Stomach (tissue), 8 donors: ENCODE measurements at regions not wholly inside any gene's neighbourhood (a gene's known extent, or its start where the extent isn't known, plus 50 kb on each side); places are given as distances from the start of the nearest gene placed in this dataset.

ENCODE experiments used
- DNase-seq, 2 donors: peaks; one replicate each; pipeline versions ENCODE4 v3.0.0 to v3.0.0-alpha.2; 2013 to 2019
- H3K27ac ChIP-seq, 5 donors: fragments of 200-600 bp in 4 of 5; sonication (generic) in 4 of 5; one replicate each; pipeline ENCODE4 v1.5.1; 2013 to 2019; ENCODE audit warnings: mild to moderate bottlenecking in 1 of 5, moderate library complexity in 1 of 5
- H3K27me3 ChIP-seq, 3 donors: fragments of 200-600 bp; sonication (generic); one replicate each; pipeline ENCODE4 v1.5.1; 2017 to 2019; ENCODE audit warnings: mixed run types in 1 of 3
- H3K36me3 ChIP-seq, 4 donors: fragments of 200-600 bp; sonication (generic); 1 replicate in 3 of 4; 2 replicates in 1 of 4; pipeline ENCODE4 v1.5.1; 2016 to 2019
- H3K4me1 ChIP-seq, 4 donors: fragments of 200-600 bp; sonication (generic); one replicate each; pipeline ENCODE4 v1.5.1; 2016 to 2019
- H3K4me3 ChIP-seq, 4 donors: fragments of 200-600 bp; sonication (generic) in 3 of 4; one replicate each; pipeline ENCODE4 v1.5.1; 2016 to 2019; ENCODE audit warnings: mild to moderate bottlenecking in 1 of 4
- H3K9me3 ChIP-seq, 4 donors: fragments of 200-600 bp; sonication (generic); one replicate each; pipeline ENCODE4 v1.5.1; 2016 to 2019
- EP300 ChIP-seq: sonication (generic); formaldehyde crosslinking; IDR thresholded peaks from one replicate; pipeline ENCODE4 v1.6.1; 2017; ENCODE audit warnings: antibody characterized with exemption
- POLR2A ChIP-seq, 4 donors: fragments of 450-650 bp; IDR thresholded peaks; one replicate each; pipeline ENCODE4 v1.6.1; 2016; ENCODE audit warnings: antibody characterized with exemption in 4 of 4, control low read depth in 2 of 4, mild to moderate bottlenecking in 1 of 4, moderate library complexity in 1 of 4
- POLR2AphosphoS5 ChIP-seq, 3 donors: sonication (generic); formaldehyde crosslinking; IDR thresholded peaks; one replicate each; pipeline ENCODE4 v1.6.1; 2016; ENCODE audit warnings: antibody characterized with exemption in 3 of 3
- WGBS, 5 donors: extraction: QIAGEN DNeasy Blood & Tissue Kit in 3 of 5; methylation state at CpG; one replicate each; pipeline versions ENCODE4 v1.1.5 to v1.1.7; 2013 to 2018; 5-methylcytosine and 5-hydroxymethylcytosine counted together
- intact Hi-C: fragments of 100-400 bp; cut with DNase I; formaldehyde crosslinking; loops from one replicate; pipeline ENCODE4 v1.15.1; 2023; ENCODE audit warnings: low total_unique reads
- TF ChIP-seq, protein P1 (sequence below), 7 experiments: fragments of 450-650 bp in 4 of 7; fragments of 200-600 bp in 3 of 7; sonication (generic) in 3 of 7; IDR thresholded peaks; one replicate each; pipeline ENCODE4 v1.5.1; 2016 to 2019; ENCODE audit warnings: antibody characterized with exemption in 7 of 7, control low read depth in 2 of 7, mild to moderate bottlenecking in 1 of 7
- donor health status: healthy with polysubstance abuse.
- donor health status: Bipolar disorder and iron deficiency.
- donor health status: healthy.

DNA sequence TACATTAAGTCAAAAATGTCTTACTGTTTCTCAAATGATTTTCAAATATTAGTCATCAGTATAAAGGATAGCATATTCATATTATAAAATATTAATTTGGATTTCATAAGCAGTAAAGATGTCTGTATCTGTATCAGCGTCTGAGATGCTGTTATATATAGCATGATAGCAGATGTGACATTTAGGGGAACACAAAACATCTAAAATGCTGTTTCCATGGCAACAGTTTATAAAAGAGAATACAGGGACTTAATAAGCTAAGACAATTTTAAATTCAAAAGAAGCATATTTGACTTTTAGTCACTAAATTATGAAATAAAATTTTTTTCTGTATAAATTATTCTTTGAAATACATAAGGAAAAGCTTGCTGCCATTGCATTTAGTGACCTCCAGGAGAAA lies 432.2 kb downstream of the PDGFC start:
- no peaks in the 10 kb centered on the region for H3K27me3 ChIP-seq
- whole genome bisulfite sequencing, 5 donors: 81 to 90% (median 86%) methylated on average over 1 of the region's 1 CpG
- intact Hi-C loops: no loop called here
- no peaks in the 10 kb centered on the region for H3K9me3 ChIP-seq
- no peak overlapping the region for H3K27ac ChIP-seq
- TF ChIP-seq EP300 (no peak), POLR2A (IDR thresholded peaks at IDR 0.05) (no peak), POLR2AphosphoS5 (IDR thresholded peaks at IDR 0.05) (no peak)
- TF ChIP-seq, protein P1, sequence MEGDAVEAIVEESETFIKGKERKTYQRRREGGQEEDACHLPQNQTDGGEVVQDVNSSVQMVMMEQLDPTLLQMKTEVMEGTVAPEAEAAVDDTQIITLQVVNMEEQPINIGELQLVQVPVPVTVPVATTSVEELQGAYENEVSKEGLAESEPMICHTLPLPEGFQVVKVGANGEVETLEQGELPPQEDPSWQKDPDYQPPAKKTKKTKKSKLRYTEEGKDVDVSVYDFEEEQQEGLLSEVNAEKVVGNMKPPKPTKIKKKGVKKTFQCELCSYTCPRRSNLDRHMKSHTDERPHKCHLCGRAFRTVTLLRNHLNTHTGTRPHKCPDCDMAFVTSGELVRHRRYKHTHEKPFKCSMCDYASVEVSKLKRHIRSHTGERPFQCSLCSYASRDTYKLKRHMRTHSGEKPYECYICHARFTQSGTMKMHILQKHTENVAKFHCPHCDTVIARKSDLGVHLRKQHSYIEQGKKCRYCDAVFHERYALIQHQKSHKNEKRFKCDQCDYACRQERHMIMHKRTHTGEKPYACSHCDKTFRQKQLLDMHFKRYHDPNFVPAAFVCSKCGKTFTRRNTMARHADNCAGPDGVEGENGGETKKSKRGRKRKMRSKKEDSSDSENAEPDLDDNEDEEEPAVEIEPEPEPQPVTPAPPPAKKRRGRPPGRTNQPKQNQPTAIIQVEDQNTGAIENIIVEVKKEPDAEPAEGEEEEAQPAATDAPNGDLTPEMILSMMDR (IDR thresholded peaks at IDR 0.05): no peak
- H3K36me3 ChIP-seq: no peaks in the 10 kb centered on the region
- no peak overlapping the region for H3K4me3 ChIP-seq
- no peaks in the 10 kb centered on the region for H3K4me1 ChIP-seq
- no peak for DNase-seq

- intact Hi-C loops: no loop called here
- H3K27ac ChIP-seq: no peak overlapping the region
Measured at GRCh38 chr4:156538651-156539257, 432.8 kb downstream of the PDGFC start.

GRCh38 chr4:156538210-156538609 lies 433.4 kb downstream of the PDGFC start:
- Histone ChIP-seq H3K9me3 (peaks cover 0 to 8% (median 0%) of the 10 kb centered on the region in 4 donors), H3K36me3 (no peaks in the 10 kb centered on the region), H3K27me3 (no peaks in the 10 kb centered on the region), H3K4me3 (no peak overlapping the region), H3K27ac (no peak overlapping the region), H3K4me1 (no peaks in the 10 kb centered on the region)
- intact Hi-C loops: no loop called here
- WGBS, 5 donors: 80 to 95% (median 85%) methylated on average over 2 of the region's 2 CpGs
- TF ChIP-seq POLR2A (IDR thresholded peaks at IDR 0.05) (no peak), EP300 (no peak), POLR2AphosphoS5 (IDR thresholded peaks at IDR 0.05) (no peak)
- TF ChIP-seq, protein P1 (IDR thresholded peaks at IDR 0.05): no peak
- DNase-seq: no peak

More at GRCh38 chr4:156538651-156539257, 432.8 kb downstream of the PDGFC start:
- Histone ChIP-seq H3K36me3 (no peaks in the 10 kb centered on the region), H3K9me3 (peaks cover 0 to 3% (median 0%) of the 10 kb centered on the region in 4 donors), H3K4me1 (no peaks in the 10 kb centered on the region), H3K27me3 (no peaks in the 10 kb centered on the region), H3K4me3 (no peak overlapping the region)
- DNase-seq: no peak
- TF ChIP-seq POLR2A (IDR thresholded peaks at IDR 0.05) (no peak), POLR2AphosphoS5 (IDR thresholded peaks at IDR 0.05) (no peak), EP300 (no peak)
- TF ChIP-seq, protein P1 (IDR thresholded peaks at IDR 0.05): no peak
- 53 to 62% (median 57%) methylated on average over 1 of the region's 1 CpG for WGBS, 5 donors

DNA sequence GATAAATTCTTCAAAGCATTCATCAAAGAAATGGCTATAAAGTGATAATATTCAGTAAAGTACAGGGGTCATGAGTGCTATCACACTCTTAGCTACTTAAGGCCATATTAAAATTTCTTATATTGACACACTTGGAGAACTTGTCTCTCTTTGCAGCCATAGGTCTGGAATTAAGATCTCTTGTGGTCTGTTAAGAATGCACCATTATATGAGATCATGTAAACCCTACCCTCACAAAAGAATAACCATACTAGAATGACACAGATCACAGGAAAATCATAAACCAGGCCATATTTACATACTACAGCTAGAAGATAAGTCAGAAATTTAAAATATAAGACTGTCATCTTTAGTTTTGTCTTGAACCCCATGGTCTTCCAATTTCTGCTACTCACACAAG lies 434.3 kb downstream of the PDGFC start:
- Histone ChIP-seq H3K4me3 (no peak overlapping the region), H3K36me3 (no peaks in the 10 kb centered on the region), H3K4me1 (no peaks in the 10 kb centered on the region), H3K9me3 (peaks cover 0 to 10% (median 0%) of the 10 kb centered on the region in 4 donors), H3K27ac (no peak overlapping the region), H3K27me3 (no peaks in the 10 kb centered on the region)
- intact Hi-C loops: no loop called here
- TF ChIP-seq POLR2A (IDR thresholded peaks at IDR 0.05) (no peak), EP300 (no peak), POLR2AphosphoS5 (IDR thresholded peaks at IDR 0.05) (no peak)
- TF ChIP-seq, protein P1 (IDR thresholded peaks at IDR 0.05): no peak
- DNase-seq: no peak
